Keratinocyte (primary cell): ENCODE measurements at regions not wholly inside any gene's neighbourhood (a gene's known extent, or its start where the extent isn't known, plus 50 kb on each side); places are given as distances from the start of the nearest gene placed in this dataset.

Source experiments
- DNase-seq: peaks from one replicate; pipeline ENCODE4 v3.0.0-alpha.2; 2011; ENCODE audit warnings: low read depth, missing footprints, low spot score
- FAIRE-seq: peaks from 2 replicates; lab custom pipeline; 2011; peaks lifted over from hg19 to GRCh38; lab: Jason Lieb, UNC
- H2AFZ ChIP-seq: 2 replicates; pipeline ENCODE4 v1.6.0; 2012; ENCODE audit warnings: low read length, control low read depth, inconsistent platforms; ENCODE audit not compliant: control insufficient read depth
- H3K27ac ChIP-seq: 2 replicates; pipeline ENCODE4 v1.5.1; 2011; ENCODE audit warnings: low read length; ENCODE audit not compliant: control insufficient read depth, insufficient read depth
- H3K27me3 ChIP-seq: 3 replicates; pipeline ENCODE4 v1.6.0; 2011; ENCODE audit warnings: low read length; ENCODE audit not compliant: control insufficient read depth, insufficient read depth; ENCODE audit errors: extremely low read depth
- H3K36me3 ChIP-seq, 2 experiments: 2 replicates in 1 of 2; 3 replicates in 1 of 2; pipeline ENCODE4 v1.5.1; 2011; ENCODE audit warnings: low read length in 2 of 2, mild to moderate bottlenecking in 1 of 2; ENCODE audit not compliant: control insufficient read depth in 2 of 2, insufficient read depth in 2 of 2; ENCODE audit errors: extremely low read depth in 1 of 2
- H3K4me1 ChIP-seq: 3 replicates; pipeline ENCODE4 v1.5.1; 2011; ENCODE audit warnings: low read length; ENCODE audit not compliant: control insufficient read depth, insufficient read depth; ENCODE audit errors: extremely low read depth
- H3K4me2 ChIP-seq: 3 replicates; pipeline ENCODE4 v1.6.0; 2011; ENCODE audit warnings: low read depth, low read length; ENCODE audit not compliant: control insufficient read depth, insufficient read depth; ENCODE audit errors: extremely low read depth
- H3K4me3 ChIP-seq, 3 experiments: fragments of 200-600 bp in 1 of 3; sonication (generic) in 1 of 3; 2 replicates in 2 of 3; 3 replicates in 1 of 3; pipeline ENCODE4 v1.5.1; 2011 to 2016; ENCODE audit warnings: low read length in 3 of 3, mild to moderate bottlenecking in 3 of 3, control low read depth in 2 of 3, inconsistent platforms in 1 of 3, low read depth in 1 of 3, mixed read lengths in 1 of 3, mixed run types in 1 of 3, moderate library complexity in 1 of 3; ENCODE audit not compliant: control insufficient read depth in 2 of 3, insufficient read depth in 2 of 3; ENCODE audit errors: extremely low read depth in 1 of 3
- H3K79me2 ChIP-seq: 2 replicates; pipeline ENCODE4 v1.6.0; 2012; ENCODE audit warnings: low read length; ENCODE audit not compliant: control insufficient read depth, insufficient read depth
- H3K9ac ChIP-seq: 3 replicates; pipeline ENCODE4 v1.6.0; 2011; ENCODE audit warnings: low read length; ENCODE audit not compliant: control insufficient read depth, insufficient read depth; ENCODE audit errors: extremely low read depth
- H3K9me1 ChIP-seq: 3 replicates; pipeline ENCODE4 v1.6.0; 2011; ENCODE audit warnings: low read length; ENCODE audit not compliant: control insufficient read depth, insufficient read depth; ENCODE audit errors: extremely low read depth
- H3K9me3 ChIP-seq: 2 replicates; pipeline ENCODE4 v1.5.1; 2012; ENCODE audit warnings: low read depth, low read length; ENCODE audit not compliant: control insufficient read depth
- H4K20me1 ChIP-seq: 3 replicates; pipeline ENCODE4 v1.6.0; 2011; ENCODE audit warnings: low read length; ENCODE audit not compliant: control insufficient read depth, insufficient read depth; ENCODE audit errors: extremely low read depth
- EZH2 ChIP-seq: IDR thresholded peaks from one replicate; pipeline ENCODE4 v1.6.1; 2012; ENCODE audit warnings: inconsistent platforms, mild to moderate bottlenecking, low read length, moderate library complexity
- dilution Hi-C: fragments of 300-500 bp; cut with MboI; formaldehyde crosslinking; loops from one replicate; pipeline ENCODE4 v1.7.0; 2020; ENCODE audit warnings: low sequenced_read_pairs; ENCODE audit not compliant: extremely low pct_ligation_motif_present
- TF ChIP-seq, protein P1 (sequence below), 3 experiments: IDR thresholded peaks in 1 of 3; conservative IDR thresholded peaks in 1 of 3; optimal IDR thresholded peaks in 1 of 3; 2 replicates in 2 of 3; 3 replicates in 1 of 3; pipeline versions ENCODE3 to v1.5.1; 2011; ENCODE audit warnings: low read length in 3 of 3, mild to moderate bottlenecking in 3 of 3, moderate library complexity in 2 of 3, control low read depth in 1 of 3, inconsistent platforms in 1 of 3; ENCODE audit not compliant: insufficient read depth in 2 of 3; ENCODE audit errors: extremely low read depth in 1 of 3

- dilution Hi-C loops = no loop called here
- FAIRE-seq = no peak
Measured at GRCh38 chr6:85828973-85829372, 186.3 kb upstream of the SYNCRIP start.

DNA sequence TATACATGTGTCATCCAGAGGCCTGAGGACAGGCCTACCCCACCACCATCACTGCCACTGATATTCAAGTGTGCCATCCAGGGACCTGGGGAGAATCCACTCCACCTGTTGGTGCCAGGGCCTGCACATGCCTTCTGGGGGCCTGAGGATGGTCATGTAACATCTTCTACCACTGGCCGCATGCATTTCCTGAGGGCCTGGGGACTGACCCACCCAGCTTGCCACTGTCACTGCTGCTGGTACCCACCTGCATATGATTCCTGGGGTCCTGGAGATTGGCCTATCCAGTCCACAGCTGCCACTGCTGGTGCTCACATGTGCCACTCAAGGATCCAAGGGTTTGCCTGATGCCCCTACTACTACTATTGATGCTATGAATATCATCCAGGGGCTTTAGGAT lies 184.3 kb upstream of the SYNCRIP start:
- DNase-seq (no peak), FAIRE-seq (no peak)
- Histone ChIP-seq H3K9me1 (no peaks in the 10 kb centered on the region), H3K36me3 (no peaks in the 10 kb centered on the region), H3K9ac (no peak overlapping the region), H3K9me3 (no peaks in the 10 kb centered on the region), H3K4me2 (no peak overlapping the region), H3K4me1 (no peaks in the 10 kb centered on the region), H2AFZ (no peak overlapping the region), H3K27ac (no peak overlapping the region), H3K4me3 (no peak overlapping the region), H3K27me3 (no peaks in the 10 kb centered on the region), H3K79me2 (no peaks in the 10 kb centered on the region), H4K20me1 (no peaks in the 10 kb centered on the region)
- dilution Hi-C loops = no loop called here
- TF ChIP-seq, protein P1, sequence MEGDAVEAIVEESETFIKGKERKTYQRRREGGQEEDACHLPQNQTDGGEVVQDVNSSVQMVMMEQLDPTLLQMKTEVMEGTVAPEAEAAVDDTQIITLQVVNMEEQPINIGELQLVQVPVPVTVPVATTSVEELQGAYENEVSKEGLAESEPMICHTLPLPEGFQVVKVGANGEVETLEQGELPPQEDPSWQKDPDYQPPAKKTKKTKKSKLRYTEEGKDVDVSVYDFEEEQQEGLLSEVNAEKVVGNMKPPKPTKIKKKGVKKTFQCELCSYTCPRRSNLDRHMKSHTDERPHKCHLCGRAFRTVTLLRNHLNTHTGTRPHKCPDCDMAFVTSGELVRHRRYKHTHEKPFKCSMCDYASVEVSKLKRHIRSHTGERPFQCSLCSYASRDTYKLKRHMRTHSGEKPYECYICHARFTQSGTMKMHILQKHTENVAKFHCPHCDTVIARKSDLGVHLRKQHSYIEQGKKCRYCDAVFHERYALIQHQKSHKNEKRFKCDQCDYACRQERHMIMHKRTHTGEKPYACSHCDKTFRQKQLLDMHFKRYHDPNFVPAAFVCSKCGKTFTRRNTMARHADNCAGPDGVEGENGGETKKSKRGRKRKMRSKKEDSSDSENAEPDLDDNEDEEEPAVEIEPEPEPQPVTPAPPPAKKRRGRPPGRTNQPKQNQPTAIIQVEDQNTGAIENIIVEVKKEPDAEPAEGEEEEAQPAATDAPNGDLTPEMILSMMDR (optimal IDR thresholded peaks at IDR 0.05 in 1 of 3, IDR thresholded peaks at IDR 0.05 in 1 of 3, conservative IDR thresholded peaks at IDR 0.05 in 1 of 3; ENCODE audit: extremely low read depth in 1 of 3, insufficient read depth in 2 of 3, low read length in 3 of 3) = no peak
- TF ChIP-seq EZH2 = no peak

More at GRCh38 chr6:85828973-85829372, 186.3 kb upstream of the SYNCRIP start:
- no peak overlapping the region for H3K27ac ChIP-seq
- no peaks in the 10 kb centered on the region for H3K27me3 ChIP-seq
- H3K9me1 ChIP-seq = no peaks in the 10 kb centered on the region
- H3K4me2 ChIP-seq = no peak overlapping the region
- no peaks in the 10 kb centered on the region for H4K20me1 ChIP-seq
- no peak overlapping the region for H3K9ac ChIP-seq
- DNase-seq = no peak
- no peaks in the 10 kb centered on the region for H3K36me3 ChIP-seq
- H2AFZ ChIP-seq = no peak overlapping the region
- TF ChIP-seq, protein P1 (optimal IDR thresholded peaks at IDR 0.05 in 1 of 3, IDR thresholded peaks at IDR 0.05 in 1 of 3, conservative IDR thresholded peaks at IDR 0.05 in 1 of 3; ENCODE audit: extremely low read depth in 1 of 3, insufficient read depth in 2 of 3, low read length in 3 of 3) = no peak
- TF ChIP-seq EZH2 = no peak
- no peaks in the 10 kb centered on the region for H3K4me1 ChIP-seq
- H3K4me3 ChIP-seq = no peak overlapping the region
- H3K9me3 ChIP-seq = no peaks in the 10 kb centered on the region
- no peaks in the 10 kb centered on the region for H3K79me2 ChIP-seq
